Testis (tissue), 2 donors: ENCODE measurements at regions not wholly inside any gene's neighbourhood (a gene's known extent, or its start where the extent isn't known, plus 50 kb on each side); places are given as distances from the start of the nearest gene placed in this dataset.

Experiments
- CTCF ChIP-seq, 3 experiments: fragments of 450-650 bp in 2 of 3; fragments of 200-600 bp in 1 of 3; sonication (generic) in 1 of 3; IDR thresholded peaks; one replicate each; pipeline ENCODE4 v1.5.1; 2016 to 2019; ENCODE audit warnings: antibody characterized with exemption in 3 of 3, mild to moderate bottlenecking in 2 of 3, moderate library complexity in 1 of 3
- POLR2A ChIP-seq: fragments of 450-650 bp; IDR thresholded peaks from one replicate; pipeline ENCODE4 v1.6.1; 2017; ENCODE audit warnings: antibody characterized with exemption, mild to moderate bottlenecking, moderate library complexity

- TF ChIP-seq CTCF (IDR thresholded peaks at IDR 0.05) (no peak), POLR2A (no peak)
Measured at GRCh38 chr21:28172376-28172775, 820.3 kb downstream of the LTN1 start.
